ENCODE measurements at regions not wholly inside any gene's neighbourhood (a gene's known extent, or its start where the extent isn't known, plus 50 kb on each side); places are given as distances from the start of the nearest gene placed in this dataset.
"Not testable (repeated sequence)": the region's sequence is repeated elsewhere in the genome, so short reads cannot be mapped to it uniquely, and the experiment has no call there.

DNA sequence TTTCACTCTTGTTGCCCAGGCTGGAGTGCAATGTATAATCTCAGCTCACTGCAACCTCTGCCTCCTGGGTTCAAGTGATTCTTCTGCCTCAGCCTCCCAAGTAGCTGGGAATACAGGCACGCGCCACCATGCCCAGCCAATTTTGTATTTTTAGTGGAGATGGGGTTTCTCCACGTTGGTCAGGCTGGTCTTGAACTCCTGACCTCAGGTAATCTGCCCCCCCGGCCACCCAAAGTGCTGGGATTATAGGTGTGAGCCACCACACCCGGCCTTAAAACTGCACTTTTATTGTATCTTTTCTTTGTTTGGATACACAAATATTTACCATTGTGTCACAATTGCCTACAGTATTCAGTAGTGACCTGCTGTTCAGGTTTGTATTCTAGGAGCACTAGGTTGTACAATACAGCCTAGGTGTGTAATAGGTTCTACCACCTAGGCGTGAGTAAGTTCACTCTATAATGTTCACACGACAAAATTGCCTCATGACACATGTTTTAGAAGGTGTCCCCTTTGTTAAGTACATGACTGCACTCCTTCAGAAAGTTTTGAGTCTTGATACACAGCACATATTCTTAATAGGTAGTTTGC is 71.3 kb upstream of the SLC22A23 start:
- H3K9me1 ChIP-seq (ENCODE audit: insufficient read depth, low read length); H3K4me1 ChIP-seq (ENCODE audit: control insufficient read depth, insufficient read depth, low read length); in situ Hi-C loops (cut with MboI; ENCODE audit: low sequenced_read_pairs); H3K9ac ChIP-seq (ENCODE audit: low read depth, low read length); H2BK5ac ChIP-seq (ENCODE audit: low read depth, low read length, poor library complexity, severe bottlenecking); H4K5ac ChIP-seq (ENCODE audit: low read depth, low read length); H3K9me3 ChIP-seq (ENCODE audit: control insufficient read depth, insufficient read depth, low read length); intact Hi-C loops (cut with micrococcal nuclease); H3K4me2 ChIP-seq (ENCODE audit: low read depth, low read length); BruUV-seq (replicated peaks); H2BK15ac ChIP-seq (ENCODE audit: low read depth, low read length); H2BK120ac ChIP-seq (ENCODE audit: low read depth, low read length); H2AFZ ChIP-seq (replicated peaks; ENCODE audit: low read length, poor library complexity); H4K91ac ChIP-seq (ENCODE audit: insufficient read depth, low read depth, low read length); POLR2A ChIA-PET (ENCODE audit: unreplicated experiment); H2BK20ac ChIP-seq (ENCODE audit: low read depth, low read length); H3K14ac ChIP-seq (replicated peaks; ENCODE audit: low read depth, low read length); DNase-seq; H3K23ac ChIP-seq (ENCODE audit: low read depth, low read length); dilution Hi-C loops (cut with HindIII; ENCODE audit: low sequenced_read_pairs, unreplicated experiment); H4K8ac ChIP-seq (ENCODE audit: low read depth in 2 of 2, low read length in 2 of 2); H4K20me1 ChIP-seq (ENCODE audit: insufficient read depth, low read length); H3K27ac ChIP-seq (ENCODE audit: insufficient read depth, low read length); H2AK9ac ChIP-seq (replicated peaks; ENCODE audit: low read depth, low read length, poor library complexity); H3K79me1 ChIP-seq (ENCODE audit: low read depth in 1 of 2, low read length in 2 of 2); H3K18ac ChIP-seq (ENCODE audit: low read depth, low read length); H3K4ac ChIP-seq (ENCODE audit: low read depth, low read length); H3K56ac ChIP-seq (ENCODE audit: extremely low read depth, insufficient read depth, low read length); H3K36me3 ChIP-seq (ENCODE audit: control insufficient read depth, insufficient read depth, low read length); H2AK5ac ChIP-seq (ENCODE audit: low read depth, low read length); CTCF ChIA-PET; ATAC-seq (ENCODE audit: low read depth); H3K4me3 ChIP-seq (ENCODE audit: insufficient read depth, low read depth, low read length): not testable (repeated sequence)
- peaks cover 17% of the 10 kb centered on the region for H3K27me3 ChIP-seq (ENCODE audit: control insufficient read depth, insufficient read depth, low read length)
- WGBS, 2 experiments (ENCODE audit: extremely low coverage in 2 of 2, insufficient read length in 1 of 2), result no CpG with 5 or more reads among the region's 7 CpGs
